ENCODE measurements at regions not wholly inside any gene's neighbourhood (a gene's known extent, or its start where the extent isn't known, plus 50 kb on each side); places are given as distances from the start of the nearest gene placed in this dataset.

GRCh38 chr10:11393858-11394257, 217.6 kb downstream of the USP6NL start:
- no peak for TF ChIP-seq POLR2A (IDR thresholded peaks at IDR 0.05)
- TF ChIP-seq CTCF (IDR thresholded peaks at IDR 0.05), result no peak
- no peaks in the 10 kb centered on the region for H3K9me3 ChIP-seq
- H3K4me1 ChIP-seq, result no peaks in the 10 kb centered on the region
- no peak overlapping the region for H3K27ac ChIP-seq
- no peaks in the 10 kb centered on the region for H3K27me3 ChIP-seq
- H3K36me3 ChIP-seq, result no peaks in the 10 kb centered on the region
- H3K4me3 ChIP-seq, result no peak overlapping the region
- ATAC-seq, result no peak
- intact Hi-C loops (cut with DNase I), result no loop called here
- no peak for DNase-seq
- 37% methylated on average over 9 of the region's 9 CpGs for WGBS (ENCODE audit: insufficient coverage, low coverage, low lambda C conversion rate, missing lambda C conversion rate)

GRCh38 chr10:11392776-11393175, 218.7 kb downstream of the USP6NL start:
- DNase-seq (no peak), ATAC-seq (no peak)
- Histone ChIP-seq H3K27ac (no peak overlapping the region), H3K4me3 (no peak overlapping the region), H3K4me1 (no peaks in the 10 kb centered on the region), H3K9me3 (no peaks in the 10 kb centered on the region), H3K27me3 (no peaks in the 10 kb centered on the region), H3K36me3 (no peaks in the 10 kb centered on the region)
- intact Hi-C loops (cut with DNase I), result no loop called here
- TF ChIP-seq CTCF (IDR thresholded peaks at IDR 0.05), result no peak
- 82% methylated on average over 3 of the region's 10 CpGs for WGBS (ENCODE audit: insufficient coverage, low coverage, low lambda C conversion rate, missing lambda C conversion rate)

GRCh38 chr10:11388996-11389395, 222.5 kb downstream of the USP6NL start:
- H3K9me3 ChIP-seq, result no peaks in the 10 kb centered on the region
- no peaks in the 10 kb centered on the region for H3K36me3 ChIP-seq
- intact Hi-C loops (cut with DNase I), result no loop called here
- WGBS (ENCODE audit: insufficient coverage, low coverage, low lambda C conversion rate, missing lambda C conversion rate), result 67% methylated on average over 8 of the region's 9 CpGs
- ATAC-seq (no peak), DNase-seq (no peak)
- no peaks in the 10 kb centered on the region for H3K4me1 ChIP-seq
- no peak overlapping the region for H3K4me3 ChIP-seq
- no peaks in the 10 kb centered on the region for H3K27me3 ChIP-seq
- TF ChIP-seq CTCF (IDR thresholded peaks at IDR 0.05) (no peak), POLR2A (IDR thresholded peaks at IDR 0.05) (no peak)
- no peak overlapping the region for H3K27ac ChIP-seq

GRCh38 chr10:11387551-11388222, 223.8 kb downstream of the USP6NL start:
- WGBS (ENCODE audit: insufficient coverage, low coverage, low lambda C conversion rate, missing lambda C conversion rate), result 70% methylated on average over 10 of the region's 10 CpGs
- Histone ChIP-seq H3K36me3 (no peaks in the 10 kb centered on the region), H3K27me3 (no peaks in the 10 kb centered on the region), H3K9me3 (no peaks in the 10 kb centered on the region), H3K4me1 (no peaks in the 10 kb centered on the region), H3K27ac (no peak overlapping the region), H3K4me3 (no peak overlapping the region)
- intact Hi-C loops (cut with DNase I), result no loop called here
- TF ChIP-seq POLR2A (IDR thresholded peaks at IDR 0.05), result no peak
- no peak for TF ChIP-seq CTCF (IDR thresholded peaks at IDR 0.05)
- DNase-seq, result no peak
- ATAC-seq, result no peak

GRCh38 chr10:11387044-11387443, 224.4 kb downstream of the USP6NL start:
- intact Hi-C loops (cut with DNase I), result no loop called here
- WGBS (ENCODE audit: insufficient coverage, low coverage, low lambda C conversion rate, missing lambda C conversion rate), result 78% methylated on average over 8 of the region's 9 CpGs
- no peak for TF ChIP-seq POLR2A (IDR thresholded peaks at IDR 0.05)
- no peak for TF ChIP-seq CTCF (IDR thresholded peaks at IDR 0.05)

More at GRCh38 chr10:11387044-11387443, 224.4 kb downstream of the USP6NL start:
- Histone ChIP-seq H3K4me3 (no peak overlapping the region), H3K27ac (no peak overlapping the region), H3K36me3 (no peaks in the 10 kb centered on the region), H3K27me3 (no peaks in the 10 kb centered on the region), H3K9me3 (no peaks in the 10 kb centered on the region), H3K4me1 (no peaks in the 10 kb centered on the region)
- ATAC-seq (no peak), DNase-seq (no peak)

Measured in right lobe of liver (tissue), 6 donors.